Tibial nerve (tissue), 4 donors: ENCODE measurements at regions not wholly inside any gene's neighbourhood (a gene's known extent, or its start where the extent isn't known, plus 50 kb on each side); places are given as distances from the start of the nearest gene placed in this dataset.

Experiments
- DNase-seq, 2 donors: peaks; one replicate each; pipeline ENCODE4 v3.0.0-alpha.2; 2019; ENCODE audit warnings: low spot score in 2 of 2
- H3K27ac ChIP-seq, 4 donors: fragments of 200-600 bp; sonication (generic) in 3 of 4; one replicate each; pipeline ENCODE4 v1.5.1; 2017 to 2019; ENCODE audit warnings: mild to moderate bottlenecking in 1 of 4
- H3K27me3 ChIP-seq, 2 donors: fragments of 200-600 bp; sonication (generic) in 1 of 2; one replicate each; pipeline versions ENCODE4 v1.5.1 to v1.6.0; 2017 to 2019
- H3K36me3 ChIP-seq, 3 donors: fragments of 200-600 bp; sonication (generic); one replicate each; pipeline ENCODE4 v1.5.1; 2018 to 2019
- H3K4me1 ChIP-seq, 4 donors: fragments of 200-600 bp; sonication (generic) in 3 of 4; one replicate each; pipeline ENCODE4 v1.5.1; 2017 to 2019
- H3K4me3 ChIP-seq, 4 donors: fragments of 200-600 bp; sonication (generic) in 3 of 4; one replicate each; pipeline ENCODE4 v1.5.1; 2017 to 2019; ENCODE audit warnings: mild to moderate bottlenecking in 1 of 4, moderate library complexity in 1 of 4
- H3K9me3 ChIP-seq, 4 donors: fragments of 200-600 bp; sonication (generic) in 3 of 4; one replicate each; pipeline ENCODE4 v1.5.1; 2017 to 2019
- CTCF ChIP-seq, 5 experiments: fragments of 200-600 bp in 3 of 5; fragments of 450-650 bp in 2 of 5; sonication (generic) in 3 of 5; IDR thresholded peaks; one replicate each; pipeline ENCODE4 v1.5.1; 2016 to 2019; ENCODE audit warnings: antibody characterized with exemption in 5 of 5, mild to moderate bottlenecking in 3 of 5, moderate library complexity in 2 of 5
- EP300 ChIP-seq, 2 donors: sonication (generic); formaldehyde crosslinking; IDR thresholded peaks; one replicate each; pipeline ENCODE4 v1.6.1; 2017; ENCODE audit warnings: antibody characterized with exemption in 2 of 2, mild to moderate bottlenecking in 1 of 2
- POLR2A ChIP-seq, 2 donors: fragments of 450-650 bp; IDR thresholded peaks; one replicate each; pipeline ENCODE4 v1.6.1; 2017; ENCODE audit warnings: antibody characterized with exemption in 2 of 2, mild to moderate bottlenecking in 2 of 2, moderate library complexity in 2 of 2
- WGBS, 2 donors: methylation state at CpG; one replicate each; pipeline ENCODE4 v1.1.5; 2018; 5-methylcytosine and 5-hydroxymethylcytosine counted together

- Histone ChIP-seq H3K4me1 (no peaks in the 10 kb centered on the region), H3K9me3 (peaks cover 0 to 9% (median 0%) of the 10 kb centered on the region in 4 donors), H3K27me3 (no peaks in the 10 kb centered on the region), H3K36me3 (no peaks in the 10 kb centered on the region), H3K27ac (no peak overlapping the region), H3K4me3 (no peak overlapping the region)
- DNase-seq, result no peak
- WGBS, 2 donors, result 62 to 70% methylated on average over 9 of the region's 9 CpGs
- TF ChIP-seq CTCF (IDR thresholded peaks at IDR 0.05), result peak in 3 of 5 experiments; percentile 15 to 26 (median 19)
- TF ChIP-seq POLR2A (IDR thresholded peaks at IDR 0.05), result no peak
Measured at GRCh38 chr10:69696073-69696731, 66.2 kb downstream of the FAM241B start.

DNA sequence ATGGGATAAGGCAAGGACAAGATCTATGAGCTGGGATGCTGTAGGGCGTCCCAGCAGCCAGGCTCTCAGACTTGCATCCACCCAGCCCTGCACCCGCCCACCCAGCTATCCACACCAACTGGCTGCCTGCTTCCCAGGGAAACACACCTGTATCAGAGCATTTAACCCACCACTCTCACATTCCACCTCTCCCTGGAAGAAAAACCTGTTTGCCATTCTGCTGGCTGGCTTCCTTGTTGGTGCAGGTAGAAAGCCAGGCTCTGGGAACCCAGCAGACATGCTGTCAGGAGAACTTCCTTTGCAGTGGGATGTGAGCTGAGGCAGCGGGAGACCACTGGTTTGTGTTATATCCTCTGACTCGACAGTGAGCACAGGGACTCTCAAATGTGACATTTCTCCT, 67.0 kb downstream of the FAM241B start:
- WGBS, 2 donors, result 58 to 61% methylated on average over 4 of the region's 4 CpGs

GRCh38 chr10:69703256-69703655, 73.2 kb downstream of the FAM241B start:
- TF ChIP-seq EP300 (IDR thresholded peaks at IDR 0.05) (no peak), POLR2A (IDR thresholded peaks at IDR 0.05) (no peak), CTCF (IDR thresholded peaks at IDR 0.05) (no peak)
- H3K27me3 ChIP-seq, result peaks cover 0 to 4% of the 10 kb centered on the region in 2 donors
- H3K4me1 ChIP-seq, result no peaks in the 10 kb centered on the region
- H3K36me3 ChIP-seq, result no peaks in the 10 kb centered on the region
- H3K9me3 ChIP-seq, result peaks cover 0 to 29% (median 0%) of the 10 kb centered on the region in 4 donors
- no peak for DNase-seq
- no peak overlapping the region for H3K4me3 ChIP-seq
- H3K27ac ChIP-seq, result no peak overlapping the region
- WGBS, 2 donors, result 43 to 59% methylated on average over 3 of the region's 3 CpGs

More for the DNA sequence above, 67.0 kb downstream of the FAM241B start:
- H3K27me3 ChIP-seq, result no peaks in the 10 kb centered on the region
- DNase-seq, result no peak
- TF ChIP-seq CTCF (IDR thresholded peaks at IDR 0.05) (no peak), POLR2A (IDR thresholded peaks at IDR 0.05) (no peak), EP300 (IDR thresholded peaks at IDR 0.05) (no peak)
- H3K4me1 ChIP-seq, result no peaks in the 10 kb centered on the region
- H3K9me3 ChIP-seq, result peaks cover 0 to 9% (median 0%) of the 10 kb centered on the region in 4 donors
- no peak overlapping the region for H3K27ac ChIP-seq
- no peaks in the 10 kb centered on the region for H3K36me3 ChIP-seq
- H3K4me3 ChIP-seq, result no peak overlapping the region

- Histone ChIP-seq H3K9me3 (peaks cover 0 to 32% (median 0%) of the 10 kb centered on the region in 4 donors), H3K4me3 (no peak overlapping the region), H3K4me1 (no peaks in the 10 kb centered on the region), H3K27me3 (peaks cover 0 to 4% of the 10 kb centered on the region in 2 donors), H3K36me3 (no peaks in the 10 kb centered on the region), H3K27ac (no peak overlapping the region)
- no peak for TF ChIP-seq EP300 (IDR thresholded peaks at IDR 0.05)
- no peak for TF ChIP-seq POLR2A (IDR thresholded peaks at IDR 0.05)
- no peak for TF ChIP-seq CTCF (IDR thresholded peaks at IDR 0.05)
- 72 to 76% methylated on average over 7 of the region's 7 CpGs for WGBS, 2 donors
- DNase-seq, result no peak
Measured at GRCh38 chr10:69703766-69704630, 74.0 kb downstream of the FAM241B start.
